Transverse colon (tissue), 4 donors: ENCODE measurements at regions not wholly inside any gene's neighbourhood (a gene's known extent, or its start where the extent isn't known, plus 50 kb on each side); places are given as distances from the start of the nearest gene placed in this dataset.

Source experiments
- EP300 ChIP-seq: sonication (generic); formaldehyde crosslinking; IDR thresholded peaks from one replicate; pipeline ENCODE4 v1.6.1; 2017; ENCODE audit warnings: antibody characterized with exemption, low read depth
- POLR2AphosphoS5 ChIP-seq, 3 donors: sonication (generic); formaldehyde crosslinking; IDR thresholded peaks; one replicate each; pipeline ENCODE4 v1.6.1; 2016; ENCODE audit warnings: antibody characterized with exemption in 3 of 3
- TF ChIP-seq, protein P1 (sequence below), 5 experiments: fragments of 200-600 bp in 3 of 5; fragments of 450-650 bp in 2 of 5; sonication (generic) in 3 of 5; IDR thresholded peaks; 1 replicate in 2 of 5; 2 replicates in 3 of 5; pipeline ENCODE4 v1.5.1; 2016 to 2017; ENCODE audit warnings: antibody characterized with exemption in 5 of 5, inconsistent platforms in 3 of 5, mild to moderate bottlenecking in 2 of 5, moderate library complexity in 1 of 5

DNA sequence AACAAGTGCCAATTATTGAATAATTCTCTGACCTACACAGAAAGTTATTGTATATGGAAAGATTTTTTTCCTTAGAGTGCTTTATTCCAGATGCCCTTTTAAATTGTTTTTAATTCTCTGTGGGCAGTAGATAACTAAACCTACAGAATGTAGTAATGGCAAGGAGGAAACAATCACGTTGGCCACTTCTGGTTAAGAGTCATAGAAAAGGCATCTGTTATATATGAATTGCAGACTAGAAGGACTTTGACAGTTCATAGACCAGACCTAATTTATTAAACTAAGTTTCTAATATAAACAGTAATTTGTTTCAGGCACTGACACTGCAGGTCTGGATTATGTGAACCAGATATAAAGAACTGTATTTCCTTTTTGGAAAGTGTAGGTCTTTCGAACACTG, 607.5 kb downstream of the PLCL1 start:
- TF ChIP-seq, protein P1, sequence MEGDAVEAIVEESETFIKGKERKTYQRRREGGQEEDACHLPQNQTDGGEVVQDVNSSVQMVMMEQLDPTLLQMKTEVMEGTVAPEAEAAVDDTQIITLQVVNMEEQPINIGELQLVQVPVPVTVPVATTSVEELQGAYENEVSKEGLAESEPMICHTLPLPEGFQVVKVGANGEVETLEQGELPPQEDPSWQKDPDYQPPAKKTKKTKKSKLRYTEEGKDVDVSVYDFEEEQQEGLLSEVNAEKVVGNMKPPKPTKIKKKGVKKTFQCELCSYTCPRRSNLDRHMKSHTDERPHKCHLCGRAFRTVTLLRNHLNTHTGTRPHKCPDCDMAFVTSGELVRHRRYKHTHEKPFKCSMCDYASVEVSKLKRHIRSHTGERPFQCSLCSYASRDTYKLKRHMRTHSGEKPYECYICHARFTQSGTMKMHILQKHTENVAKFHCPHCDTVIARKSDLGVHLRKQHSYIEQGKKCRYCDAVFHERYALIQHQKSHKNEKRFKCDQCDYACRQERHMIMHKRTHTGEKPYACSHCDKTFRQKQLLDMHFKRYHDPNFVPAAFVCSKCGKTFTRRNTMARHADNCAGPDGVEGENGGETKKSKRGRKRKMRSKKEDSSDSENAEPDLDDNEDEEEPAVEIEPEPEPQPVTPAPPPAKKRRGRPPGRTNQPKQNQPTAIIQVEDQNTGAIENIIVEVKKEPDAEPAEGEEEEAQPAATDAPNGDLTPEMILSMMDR (IDR thresholded peaks at IDR 0.05): no peak
- TF ChIP-seq POLR2AphosphoS5 (IDR thresholded peaks at IDR 0.05) (no peak), EP300 (no peak)
